Fibroblast of mammary gland (primary cell): ENCODE measurements at regions not wholly inside any gene's neighbourhood (a gene's known extent, or its start where the extent isn't known, plus 50 kb on each side); places are given as distances from the start of the nearest gene placed in this dataset.

Experiments
- DNase-seq: peaks from one replicate; pipeline ENCODE4 v3.0.0-alpha.2; 2010; ENCODE audit warnings: low read depth
- H3K4me3 ChIP-seq: 2 replicates; pipeline ENCODE4 v1.5.1; 2011; ENCODE audit warnings: low read depth, mild to moderate bottlenecking, low read length, moderate library complexity; ENCODE audit not compliant: control insufficient read depth
- CTCF ChIP-seq: conservative IDR thresholded peaks from 2 replicates; pipeline ENCODE4 v1.5.1; 2011; ENCODE audit warnings: low read depth, low read length, inconsistent platforms; ENCODE audit not compliant: control insufficient read depth, insufficient read depth

- no peak overlapping the region for H3K4me3 ChIP-seq
- no peak for TF ChIP-seq CTCF
- DNase-seq: no peak
These were observed 51.0 kb upstream of the PCBP1 start for GRCh38 chr2:70036290-70036689.

GRCh38 chr2:70035344-70035844, 51.9 kb upstream of the PCBP1 start:
- no peak overlapping the region for H3K4me3 ChIP-seq
- no peak for TF ChIP-seq CTCF
- DNase-seq: no peak

- DNase-seq: no peak
- no peak for TF ChIP-seq CTCF
- no peak overlapping the region for H3K4me3 ChIP-seq
These were observed 56.4 kb upstream of the PCBP1 start for GRCh38 chr2:70030724-70031420.

- TF ChIP-seq CTCF: no peak
- peak; percentile 82 for DNase-seq
- no peak overlapping the region for H3K4me3 ChIP-seq
These were observed 57.4 kb upstream of the PCBP1 start for GRCh38 chr2:70029814-70030409.

GRCh38 chr2:70024284-70024683, 62.9 kb upstream of the ASPRV1 start:
- no peak overlapping the region for H3K4me3 ChIP-seq
- DNase-seq: no peak
- TF ChIP-seq CTCF: no peak

GRCh38 chr2:70019096-70019495, 57.7 kb upstream of the ASPRV1 start:
- no peak overlapping the region for H3K4me3 ChIP-seq
- no peak for TF ChIP-seq CTCF
- no peak for DNase-seq
